HL-60/S4 treated with phorbol 12-myristate 13-acetate at 8.2 ng/mL for 4 days and 3 days (cell line): ENCODE measurements at regions not wholly inside any gene's neighbourhood (a gene's known extent, or its start where the extent isn't known, plus 50 kb on each side); places are given as distances from the start of the nearest gene placed in this dataset.
"Not testable (repeated sequence)": the region's sequence is repeated elsewhere in the genome, so short reads cannot be mapped to it uniquely, and the experiment has no call there.

Experiments used
- in situ Hi-C: fragments of 300-500 bp; cut with MboI; formaldehyde crosslinking; loops from 2 replicates; pipeline ENCODE4 v1.15.0; 2022; ENCODE audit warnings: low sequenced_read_pairs

GRCh38 chr4:138347561-138347960 is 105.4 kb upstream of the SLC7A11 start:
- in situ Hi-C loops = no loop called here

GRCh38 chr4:138344851-138345250 is 102.7 kb upstream of the SLC7A11 start:
- in situ Hi-C loops = no loop called here

GRCh38 chr4:138344054-138344453 is 101.9 kb upstream of the SLC7A11 start:
- in situ Hi-C loops = no loop called here

GRCh38 chr4:138341739-138342415 is 99.7 kb upstream of the SLC7A11 start:
- in situ Hi-C loops = no loop called here

GRCh38 chr4:138338840-138339239 is 96.7 kb upstream of the SLC7A11 start:
- in situ Hi-C loops = no loop called here

- in situ Hi-C loops = not testable (repeated sequence)
Observed at GRCh38 chr4:138338222-138338621, 96.1 kb upstream of the SLC7A11 start.

GRCh38 chr4:138334346-138335016 is 92.3 kb upstream of the SLC7A11 start:
- in situ Hi-C loops = no loop called here

GRCh38 chr4:138332415-138332814 is 90.3 kb upstream of the SLC7A11 start:
- in situ Hi-C loops = not testable (repeated sequence)

GRCh38 chr4:138330531-138330930 is 88.4 kb upstream of the SLC7A11 start:
- in situ Hi-C loops = no loop called here

GRCh38 chr4:138329506-138330070 is 87.4 kb upstream of the SLC7A11 start:
- in situ Hi-C loops = no loop called here

GRCh38 chr4:138327338-138327737 is 85.2 kb upstream of the SLC7A11 start:
- in situ Hi-C loops = no loop called here

- in situ Hi-C loops = no loop called here
Observed at GRCh38 chr4:138320831-138321230, 78.7 kb upstream of the SLC7A11 start.

- in situ Hi-C loops = no loop called here
Observed at GRCh38 chr4:138320030-138320429, 77.9 kb upstream of the SLC7A11 start.

GRCh38 chr4:138317175-138317748 is 75.1 kb upstream of the SLC7A11 start:
- in situ Hi-C loops = no loop called here

- in situ Hi-C loops = no loop called here
Observed at GRCh38 chr4:138312536-138312911, 70.4 kb upstream of the SLC7A11 start.

- in situ Hi-C loops = no loop called here
Observed at GRCh38 chr4:138311771-138312535, 69.8 kb upstream of the SLC7A11 start.

- in situ Hi-C loops = no loop called here
Observed at GRCh38 chr4:138310991-138311390, 68.8 kb upstream of the SLC7A11 start.

- in situ Hi-C loops = no loop called here
Observed at GRCh38 chr4:138310498-138310897, 68.3 kb upstream of the SLC7A11 start.

GRCh38 chr4:138308356-138308755 is 66.2 kb upstream of the SLC7A11 start:
- in situ Hi-C loops = no loop called here

GRCh38 chr4:138307319-138307718 is 65.2 kb upstream of the SLC7A11 start:
- in situ Hi-C loops = no loop called here

GRCh38 chr4:138305050-138305449 is 62.9 kb upstream of the SLC7A11 start:
- in situ Hi-C loops = no loop called here
